ENCODE measurements at regions not wholly inside any gene's neighbourhood (a gene's known extent, or its start where the extent isn't known, plus 50 kb on each side); places are given as distances from the start of the nearest gene placed in this dataset.

GRCh38 chr10:10513898-10514297 is 503.8 kb upstream of the CELF2 start:
- intact Hi-C loops (cut with micrococcal nuclease) = no loop called here
- Mint-ChIP-seq H3K36me3 (ENCODE audit: low read depth) (no peaks in the 10 kb centered on the region), H3K27ac (no peak overlapping the region), H3K4me1 (no peaks in the 10 kb centered on the region), H3K4me3 (no peak overlapping the region), H3K9me3 (no peaks in the 10 kb centered on the region), H3K27me3 (peaks cover 1% of the 10 kb centered on the region)
- no peak for DNase-seq

- H3K36me3 Mint-ChIP-seq (ENCODE audit: low read depth) = no peaks in the 10 kb centered on the region
- H3K9me3 Mint-ChIP-seq = no peaks in the 10 kb centered on the region
- intact Hi-C loops (cut with micrococcal nuclease) = no loop called here
- no peak overlapping the region for H3K27ac Mint-ChIP-seq
- H3K4me3 Mint-ChIP-seq = no peak overlapping the region
- DNase-seq = no peak
- H3K4me1 Mint-ChIP-seq = no peaks in the 10 kb centered on the region
- peaks cover 1% of the 10 kb centered on the region for H3K27me3 Mint-ChIP-seq
Measured at GRCh38 chr10:10514797-10515196, 502.9 kb upstream of the CELF2 start.

- Mint-ChIP-seq H3K27me3 (peaks cover 1% of the 10 kb centered on the region), H3K9me3 (no peaks in the 10 kb centered on the region), H3K36me3 (ENCODE audit: low read depth) (no peaks in the 10 kb centered on the region), H3K4me1 (no peaks in the 10 kb centered on the region), H3K4me3 (no peak overlapping the region), H3K27ac (no peak overlapping the region)
- no peak for DNase-seq
- intact Hi-C loops (cut with micrococcal nuclease) = no loop called here
Measured at GRCh38 chr10:10515479-10516204, 502.0 kb upstream of the CELF2 start.

- Mint-ChIP-seq H3K36me3 (ENCODE audit: low read depth) (no peaks in the 10 kb centered on the region), H3K27me3 (peaks cover 1% of the 10 kb centered on the region), H3K9me3 (no peaks in the 10 kb centered on the region), H3K27ac (no peak overlapping the region), H3K4me1 (no peaks in the 10 kb centered on the region), H3K4me3 (no peak overlapping the region)
- no peak for DNase-seq
- intact Hi-C loops (cut with micrococcal nuclease) = no loop called here
Measured at GRCh38 chr10:10516346-10517130, 501.1 kb upstream of the CELF2 start.

- no peaks in the 10 kb centered on the region for H3K4me1 Mint-ChIP-seq
- H3K27ac Mint-ChIP-seq = no peak overlapping the region
- H3K4me3 Mint-ChIP-seq = no peak overlapping the region
- intact Hi-C loops (cut with micrococcal nuclease) = no loop called here
- DNase-seq = no peak
- peaks cover 1% of the 10 kb centered on the region for H3K27me3 Mint-ChIP-seq
- H3K36me3 Mint-ChIP-seq (ENCODE audit: low read depth) = no peaks in the 10 kb centered on the region
- peaks cover 3% of the 10 kb centered on the region for H3K9me3 Mint-ChIP-seq
Measured at GRCh38 chr10:10517866-10518265, 499.8 kb upstream of the CELF2 start.

GRCh38 chr10:10519674-10520073 is 498.0 kb upstream of the CELF2 start:
- intact Hi-C loops (cut with micrococcal nuclease) = no loop called here
- no peaks in the 10 kb centered on the region for H3K36me3 Mint-ChIP-seq (ENCODE audit: low read depth)
- H3K9me3 Mint-ChIP-seq = peaks cover 3% of the 10 kb centered on the region
- no peak for DNase-seq
- H3K27me3 Mint-ChIP-seq = no peaks in the 10 kb centered on the region
- no peak overlapping the region for H3K4me3 Mint-ChIP-seq
- no peaks in the 10 kb centered on the region for H3K4me1 Mint-ChIP-seq
- H3K27ac Mint-ChIP-seq = no peak overlapping the region

GRCh38 chr10:10520491-10521385 is 496.9 kb upstream of the CELF2 start:
- Mint-ChIP-seq H3K4me3 (no peak overlapping the region), H3K27me3 (no peaks in the 10 kb centered on the region), H3K36me3 (ENCODE audit: low read depth) (no peaks in the 10 kb centered on the region), H3K27ac (no peak overlapping the region), H3K4me1 (no peaks in the 10 kb centered on the region), H3K9me3 (peaks cover 3% of the 10 kb centered on the region)
- DNase-seq = no peak
- intact Hi-C loops (cut with micrococcal nuclease) = no loop called here

- H3K9me3 Mint-ChIP-seq = peaks cover 3% of the 10 kb centered on the region
- no peaks in the 10 kb centered on the region for H3K4me1 Mint-ChIP-seq
- DNase-seq = no peak
- intact Hi-C loops (cut with micrococcal nuclease) = no loop called here
- no peak overlapping the region for H3K4me3 Mint-ChIP-seq
- no peaks in the 10 kb centered on the region for H3K27me3 Mint-ChIP-seq
- H3K27ac Mint-ChIP-seq = no peak overlapping the region
- H3K36me3 Mint-ChIP-seq (ENCODE audit: low read depth) = no peaks in the 10 kb centered on the region
Measured at GRCh38 chr10:10526846-10527245, 490.8 kb upstream of the CELF2 start.

GRCh38 chr10:10527861-10528562 is 489.7 kb upstream of the CELF2 start:
- DNase-seq = no peak
- Mint-ChIP-seq H3K36me3 (ENCODE audit: low read depth) (no peaks in the 10 kb centered on the region), H3K4me1 (no peaks in the 10 kb centered on the region), H3K27me3 (no peaks in the 10 kb centered on the region), H3K9me3 (no peaks in the 10 kb centered on the region), H3K27ac (no peak overlapping the region), H3K4me3 (no peak overlapping the region)
- intact Hi-C loops (cut with micrococcal nuclease) = no loop called here

- DNase-seq = no peak
- no peak overlapping the region for H3K27ac Mint-ChIP-seq
- no peaks in the 10 kb centered on the region for H3K27me3 Mint-ChIP-seq
- no peak overlapping the region for H3K4me3 Mint-ChIP-seq
- H3K9me3 Mint-ChIP-seq = no peaks in the 10 kb centered on the region
- intact Hi-C loops (cut with micrococcal nuclease) = no loop called here
- H3K36me3 Mint-ChIP-seq (ENCODE audit: low read depth) = no peaks in the 10 kb centered on the region
- no peaks in the 10 kb centered on the region for H3K4me1 Mint-ChIP-seq
Measured at GRCh38 chr10:10528563-10528910, 489.1 kb upstream of the CELF2 start.

- Mint-ChIP-seq H3K4me1 (no peaks in the 10 kb centered on the region), H3K36me3 (ENCODE audit: low read depth) (no peaks in the 10 kb centered on the region), H3K9me3 (no peaks in the 10 kb centered on the region), H3K27ac (no peak overlapping the region), H3K27me3 (no peaks in the 10 kb centered on the region), H3K4me3 (no peak overlapping the region)
- DNase-seq = no peak
- intact Hi-C loops (cut with micrococcal nuclease) = no loop called here
Measured at GRCh38 chr10:10530313-10530712, 487.4 kb upstream of the CELF2 start.

- no peaks in the 10 kb centered on the region for H3K27me3 Mint-ChIP-seq
- no peak overlapping the region for H3K4me3 Mint-ChIP-seq
- no peaks in the 10 kb centered on the region for H3K4me1 Mint-ChIP-seq
- no peak overlapping the region for H3K27ac Mint-ChIP-seq
- H3K36me3 Mint-ChIP-seq (ENCODE audit: low read depth) = no peaks in the 10 kb centered on the region
- no peaks in the 10 kb centered on the region for H3K9me3 Mint-ChIP-seq
- intact Hi-C loops (cut with micrococcal nuclease) = no loop called here
- DNase-seq = no peak
Measured at GRCh38 chr10:10532236-10532635, 485.4 kb upstream of the CELF2 start.

GRCh38 chr10:10532826-10533225 is 484.8 kb upstream of the CELF2 start:
- H3K4me3 Mint-ChIP-seq = no peak overlapping the region
- H3K9me3 Mint-ChIP-seq = no peaks in the 10 kb centered on the region
- no peaks in the 10 kb centered on the region for H3K36me3 Mint-ChIP-seq (ENCODE audit: low read depth)
- DNase-seq = no peak
- H3K27me3 Mint-ChIP-seq = no peaks in the 10 kb centered on the region
- H3K27ac Mint-ChIP-seq = no peak overlapping the region
- intact Hi-C loops (cut with micrococcal nuclease) = no loop called here
- no peaks in the 10 kb centered on the region for H3K4me1 Mint-ChIP-seq

Measured in activated CD4-positive, alpha-beta T cell treated with anti-CD3 and anti-CD28 coated beads, Interleukin-2, amount 10 ng/mL, durations not matched to agents 24 days and 14 days (primary cell).